C4-2B (cell line): ENCODE measurements at regions not wholly inside any gene's neighbourhood (a gene's known extent, or its start where the extent isn't known, plus 50 kb on each side); places are given as distances from the start of the nearest gene placed in this dataset.

Source experiments
- CTCF ChIP-seq: fragments of 450-650 bp; conservative IDR thresholded peaks from 2 replicates; pipeline ENCODE4 v1.5.1; 2017; ENCODE audit warnings: mild to moderate bottlenecking
- ZFX ChIP-seq: fragments of 450-650 bp; IDR thresholded peaks from 2 replicates; pipeline ENCODE4 v1.6.1; 2017

DNA sequence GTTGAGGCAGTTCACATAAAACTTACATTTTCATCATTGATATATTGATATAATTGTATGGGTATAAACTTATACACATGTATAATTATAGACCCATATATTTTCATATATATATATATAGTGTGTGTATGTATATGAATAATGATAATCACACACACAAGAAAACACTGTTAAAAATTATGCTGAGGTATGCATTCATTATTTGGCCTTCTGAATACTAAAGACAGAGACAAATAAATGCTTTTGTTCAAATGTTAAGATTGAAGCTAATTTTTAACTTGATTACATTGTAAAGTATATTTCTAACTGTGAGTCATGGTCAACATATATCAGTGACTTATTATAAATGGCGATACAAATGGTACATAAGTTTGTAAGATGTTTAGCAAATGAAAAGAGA is 888.8 kb downstream of the OTOL1 start:
- TF ChIP-seq CTCF (no peak), ZFX (no peak)
